NCI-H446 treated with DMSO at 0.1 percent for 48 hours (cell line): ENCODE measurements at regions not wholly inside any gene's neighbourhood (a gene's known extent, or its start where the extent isn't known, plus 50 kb on each side); places are given as distances from the start of the nearest gene placed in this dataset.

ENCODE experiments used
- DNase-seq: peaks from one replicate; lab custom pipeline; 2025; lab: John Stamatoyannopoulos, UW

GRCh38 chr20:12659942-12660341, 348.8 kb upstream of the SPTLC3 start:
- DNase-seq, result no peak

GRCh38 chr20:12660918-12661317, 347.9 kb upstream of the SPTLC3 start:
- DNase-seq, result no peak

- no peak for DNase-seq
These were observed 338.5 kb upstream of the SPTLC3 start for GRCh38 chr20:12670301-12670700.

- no peak for DNase-seq
These were observed 335.4 kb upstream of the SPTLC3 start for GRCh38 chr20:12673352-12673751.

GRCh38 chr20:12677925-12678324, 330.8 kb upstream of the SPTLC3 start:
- DNase-seq, result no peak

GRCh38 chr20:12679447-12679846, 329.3 kb upstream of the SPTLC3 start:
- DNase-seq, result no peak

- no peak for DNase-seq
These were observed 326.2 kb upstream of the SPTLC3 start for GRCh38 chr20:12682613-12683012.

GRCh38 chr20:12687476-12687875, 321.3 kb upstream of the SPTLC3 start:
- DNase-seq, result no peak

- no peak for DNase-seq
These were observed 312.8 kb upstream of the SPTLC3 start for GRCh38 chr20:12695937-12696336.

GRCh38 chr20:12698817-12699216, 310.0 kb upstream of the SPTLC3 start:
- no peak for DNase-seq

- no peak for DNase-seq
These were observed 309.2 kb upstream of the SPTLC3 start for GRCh38 chr20:12699374-12700228.

- no peak for DNase-seq
These were observed 308.1 kb upstream of the SPTLC3 start for GRCh38 chr20:12700701-12701100.

- DNase-seq, result no peak
These were observed 306.5 kb upstream of the SPTLC3 start for GRCh38 chr20:12702312-12702711.

- DNase-seq, result no peak
These were observed 293.4 kb upstream of the SPTLC3 start for GRCh38 chr20:12715371-12715770.

GRCh38 chr20:12715991-12716680, 292.6 kb upstream of the SPTLC3 start:
- DNase-seq, result no peak

GRCh38 chr20:12717061-12717460, 291.7 kb upstream of the SPTLC3 start:
- DNase-seq, result no peak

GRCh38 chr20:12718619-12719018, 290.2 kb upstream of the SPTLC3 start:
- DNase-seq, result no peak

GRCh38 chr20:12721636-12722035, 287.1 kb upstream of the SPTLC3 start:
- DNase-seq, result no peak

GRCh38 chr20:12722091-12722490, 286.7 kb upstream of the SPTLC3 start:
- no peak for DNase-seq

- DNase-seq, result no peak
These were observed 285.0 kb upstream of the SPTLC3 start for GRCh38 chr20:12723811-12724210.

GRCh38 chr20:12728782-12729181, 280.0 kb upstream of the SPTLC3 start:
- no peak for DNase-seq

GRCh38 chr20:12729326-12729725, 279.4 kb upstream of the SPTLC3 start:
- no peak for DNase-seq

GRCh38 chr20:12733811-12734210, 275.0 kb upstream of the SPTLC3 start:
- no peak for DNase-seq
